AG04449 (cell line): ENCODE measurements at regions not wholly inside any gene's neighbourhood (a gene's known extent, or its start where the extent isn't known, plus 50 kb on each side); places are given as distances from the start of the nearest gene placed in this dataset.

Experiments
- CTCF ChIA-PET: fragments of 350-600 bp; formaldehyde crosslinking; extraction: SDS; loops from one replicate; lab custom pipeline; 2021; ENCODE audit warnings: antibody characterized with exemption; lab: Yijun Ruan, JAX
- POLR2A ChIA-PET: fragments of 400-600, 350-600 bp; formaldehyde crosslinking; extraction: SDS; loops from one replicate; lab custom pipeline; 2020; ENCODE audit warnings: antibody characterized with exemption, inconsistent platforms; lab: Yijun Ruan, JAX
- DNase-seq: peaks from one replicate; pipeline ENCODE4 v3.0.0-alpha.2; 2010; ENCODE audit warnings: low read depth, low spot score
- H3K4me3 ChIP-seq: 2 replicates; pipeline ENCODE4 v1.5.1; 2011; ENCODE audit warnings: low read depth, mild to moderate bottlenecking, control low read depth, low read length
- CTCF ChIP-seq: IDR thresholded peaks from one replicate; pipeline ENCODE4 v1.5.1; 2011; ENCODE audit warnings: mild to moderate bottlenecking, moderate library complexity, low read length, control low read depth, inconsistent platforms; ENCODE audit not compliant: insufficient read depth; ENCODE audit errors: missing control alignments

GRCh38 chr9:136607334-136607919, 55.3 kb upstream of the EGFL7 start:
- DNase-seq: no peak
- no peak overlapping the region for H3K4me3 ChIP-seq
- POLR2A ChIA-PET: no interaction called here
- CTCF ChIA-PET: no interaction called here
- no peak for TF ChIP-seq CTCF

GRCh38 chr9:136606687-136607333, 55.9 kb upstream of the EGFL7 start:
- ChIA-PET CTCF (interaction anchor here (0.8 to 1.4 kb wide), 2 partner anchors 103 to 117 kb away, joined by 3 to 5 read pairs; no protein-coding TSS in a partner anchor), POLR2A (no interaction called here)
- DNase-seq: no peak
- H3K4me3 ChIP-seq: no peak overlapping the region
- no peak for TF ChIP-seq CTCF

- H3K4me3 ChIP-seq: no peak overlapping the region
- ChIA-PET CTCF (interaction anchor here (0.8 to 1.4 kb wide), 2 partner anchors 102 to 117 kb away, joined by 3 to 5 read pairs; no protein-coding TSS in a partner anchor), POLR2A (no interaction called here)
- no peak for TF ChIP-seq CTCF
- no peak for DNase-seq
These were observed 56.6 kb upstream of the EGFL7 start for GRCh38 chr9:136605988-136606660.

DNA sequence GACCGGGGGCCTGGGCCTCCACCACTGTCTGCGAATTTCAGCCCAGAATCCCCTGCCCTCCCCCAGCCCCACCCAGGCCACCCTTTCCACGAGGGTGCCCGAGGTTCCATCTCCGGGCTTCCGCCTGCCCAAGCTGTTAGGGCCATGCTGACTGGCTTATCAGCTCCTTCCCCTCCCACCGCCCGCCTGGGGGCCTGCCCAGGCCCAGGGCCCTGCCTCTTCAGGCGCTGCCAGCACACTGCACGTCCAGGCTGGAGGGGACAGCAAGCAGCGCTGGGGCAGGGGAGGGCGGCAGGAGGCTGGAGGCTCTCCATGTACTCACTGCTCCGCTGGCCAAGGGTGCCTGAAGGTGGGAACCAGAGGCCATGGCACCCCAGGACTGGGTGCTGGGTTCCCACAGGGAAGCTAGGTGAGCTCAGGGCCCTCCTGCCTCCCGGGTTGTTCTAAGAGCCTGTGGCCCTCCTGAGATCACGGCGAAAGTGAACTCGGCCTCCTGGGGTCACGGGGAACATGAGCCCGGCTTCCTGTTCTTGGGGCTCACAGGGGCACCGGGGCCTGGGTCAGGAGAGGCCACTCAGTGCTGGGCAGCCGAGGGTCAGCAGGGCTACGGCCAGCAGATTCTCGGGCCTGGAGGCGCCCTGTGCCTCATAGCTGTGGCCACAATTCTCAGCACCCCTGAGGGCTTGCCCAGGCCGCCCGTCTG, 57.7 kb upstream of the EGFL7 start:
- DNase-seq: no peak
- POLR2A ChIA-PET: no interaction called here
- TF ChIP-seq CTCF: no peak
- CTCF ChIA-PET: interaction anchor here (1.0 to 1.3 kb wide), 3 partner anchors 27 to 119 kb away, joined by 3 to 4 read pairs (median 3); no protein-coding TSS in a partner anchor
- H3K4me3 ChIP-seq: no peak overlapping the region

GRCh38 chr9:136603901-136604814, 58.3 kb upstream of the NOTCH1 start:
- ChIA-PET CTCF (interaction anchor here (1.0 to 2.2 kb wide), 6 partner anchors 17 to 119 kb away, joined by 3 to 5 read pairs (median 4); no protein-coding TSS in a partner anchor), POLR2A (no interaction called here)
- no peak for TF ChIP-seq CTCF
- no peak for DNase-seq
- H3K4me3 ChIP-seq: no peak overlapping the region
